8988T (cell line): ENCODE measurements at regions not wholly inside any gene's neighbourhood (a gene's known extent, or its start where the extent isn't known, plus 50 kb on each side); places are given as distances from the start of the nearest gene placed in this dataset.
"Not testable (repeated sequence)": the region's sequence is repeated elsewhere in the genome, so short reads cannot be mapped to it uniquely, and the experiment has no call there.

Experiments
- DNase-seq: peaks from one replicate; pipeline ENCODE4 v3.0.0; 2011

GRCh38 chr1:233435622-233436021 lies 108.1 kb downstream of the MAP3K21 start:
- DNase-seq: no peak

- DNase-seq: no peak
These were observed 112.2 kb downstream of the MAP3K21 start for GRCh38 chr1:233439721-233440120.

- no peak for DNase-seq
These were observed 113.5 kb downstream of the MAP3K21 start for GRCh38 chr1:233440951-233441401.

GRCh38 chr1:233442026-233442780 lies 114.7 kb downstream of the MAP3K21 start:
- no peak for DNase-seq

GRCh38 chr1:233443040-233443760 lies 115.7 kb downstream of the MAP3K21 start:
- DNase-seq: no peak

DNA sequence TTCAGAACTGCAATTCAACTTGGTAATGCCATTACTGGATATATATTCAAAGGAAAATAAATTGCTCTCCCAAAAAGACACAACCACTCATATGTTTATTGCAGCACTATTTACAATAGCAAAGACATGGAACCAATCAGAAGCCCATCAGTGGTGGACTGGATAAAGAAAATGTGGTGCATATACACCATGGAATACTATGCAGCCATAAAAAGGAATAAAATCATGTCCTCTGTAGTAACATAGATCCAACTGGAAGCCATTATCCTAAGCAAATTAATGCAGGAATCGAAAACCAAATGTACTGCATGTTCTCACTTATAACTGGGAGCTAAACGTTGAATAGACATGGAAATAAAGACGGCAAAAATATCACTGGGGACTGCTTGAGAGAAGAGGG lies 117.0 kb downstream of the MAP3K21 start:
- DNase-seq: no peak

DNA sequence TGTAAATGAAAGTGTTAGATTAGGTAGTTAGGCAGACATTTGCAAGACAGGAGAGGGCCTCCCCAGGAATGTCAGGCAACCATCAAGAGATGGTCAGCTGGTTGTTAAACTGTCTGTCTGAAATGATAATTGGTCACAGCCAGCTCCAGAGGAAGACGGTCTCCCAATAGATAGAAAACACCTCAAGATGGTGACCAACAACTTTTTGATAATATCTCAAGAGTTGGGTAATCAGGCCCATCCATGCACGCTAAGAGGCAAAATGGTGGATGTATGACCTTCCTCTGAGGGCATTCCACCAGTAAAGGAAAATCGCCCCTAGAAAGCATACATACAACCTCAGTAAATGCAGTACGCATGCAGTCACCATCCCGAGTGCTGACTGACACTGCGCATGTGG lies 118.2 kb downstream of the MAP3K21 start:
- DNase-seq: no peak

- no peak for DNase-seq
These were observed 119.4 kb downstream of the MAP3K21 start for GRCh38 chr1:233446935-233447334.

- no peak for DNase-seq
These were observed 120.7 kb downstream of the MAP3K21 start for GRCh38 chr1:233448109-233448689.

DNA sequence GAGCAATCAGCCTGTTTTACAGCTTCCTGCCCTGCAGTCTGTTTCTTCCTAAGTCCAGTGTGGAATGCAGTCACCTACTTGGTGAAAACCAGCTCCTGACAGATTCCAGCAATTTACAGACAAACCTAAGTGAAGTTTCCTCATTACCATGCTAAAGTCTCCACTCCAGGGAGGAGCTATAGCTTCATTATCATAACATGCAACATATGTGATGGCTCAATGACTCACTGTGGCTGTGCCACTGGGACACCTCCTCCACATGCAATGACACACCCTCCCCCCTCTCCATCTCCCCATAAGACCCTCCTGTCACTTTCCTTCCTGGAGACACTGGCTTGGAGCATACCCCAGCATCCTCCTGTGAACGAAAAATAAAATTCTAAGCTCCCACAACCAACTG lies 125.2 kb downstream of the MAP3K21 start:
- no peak for DNase-seq

DNA sequence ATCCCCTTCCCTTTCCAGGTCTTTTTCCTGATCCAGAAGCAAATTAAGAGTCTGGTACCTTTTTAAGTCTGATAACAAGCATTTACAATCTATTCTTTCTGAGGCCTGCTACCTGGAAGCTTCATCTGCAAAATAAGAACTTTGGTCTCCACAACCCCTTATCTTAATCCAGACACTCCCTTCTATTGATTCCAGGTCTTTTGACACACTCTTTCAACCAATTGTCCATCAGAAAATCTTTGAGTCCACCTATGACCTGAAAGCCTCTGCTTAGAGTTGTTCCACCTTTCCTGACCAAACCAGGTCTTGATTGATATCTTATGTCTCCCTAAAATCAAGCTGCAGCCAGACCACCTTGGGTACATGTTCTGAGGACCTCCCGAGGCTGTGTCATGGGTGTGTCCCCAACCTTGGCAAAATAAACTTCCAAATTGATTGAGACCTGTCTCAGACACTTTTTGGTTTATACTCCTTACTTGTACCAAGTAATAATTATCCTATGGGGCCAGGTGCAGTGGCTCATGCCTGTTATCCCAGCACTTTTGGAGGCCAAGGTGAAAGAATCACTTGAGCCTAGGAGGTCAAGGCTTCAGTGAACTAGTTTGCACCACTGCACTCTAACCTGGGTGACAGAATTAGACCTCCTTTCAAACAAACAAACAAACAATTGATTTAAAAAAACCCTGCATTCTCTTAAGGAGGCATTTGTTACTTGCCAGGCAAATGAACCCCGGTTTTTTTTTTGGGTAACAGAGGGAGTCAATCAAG lies 126.1 kb downstream of the MAP3K21 start:
- DNase-seq: no peak

- no peak for DNase-seq
These were observed 132.0 kb downstream of the MAP3K21 start for GRCh38 chr1:233459470-233459945.

- no peak for DNase-seq
These were observed 132.4 kb downstream of the MAP3K21 start for GRCh38 chr1:233459968-233460367.

DNA sequence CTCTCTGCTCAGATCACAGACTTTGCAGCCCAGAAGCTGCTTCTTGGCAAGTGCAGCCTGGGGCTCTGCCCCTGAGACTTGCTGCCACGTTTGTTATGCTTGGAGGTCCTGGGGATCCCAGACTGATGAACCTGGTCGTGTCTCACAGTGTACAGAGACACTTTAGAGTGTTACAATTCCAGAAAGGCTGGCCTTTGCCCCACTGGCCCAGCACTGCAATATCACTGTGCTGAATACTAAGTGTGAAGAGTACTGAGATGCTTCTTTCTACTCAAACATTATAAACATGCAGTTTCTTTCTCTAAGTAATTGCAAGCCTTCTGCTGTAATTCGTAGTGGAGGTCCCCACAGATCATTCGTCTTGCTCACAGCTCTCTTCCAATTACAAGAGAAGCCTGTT lies 133.2 kb downstream of the MAP3K21 start:
- no peak for DNase-seq

DNA sequence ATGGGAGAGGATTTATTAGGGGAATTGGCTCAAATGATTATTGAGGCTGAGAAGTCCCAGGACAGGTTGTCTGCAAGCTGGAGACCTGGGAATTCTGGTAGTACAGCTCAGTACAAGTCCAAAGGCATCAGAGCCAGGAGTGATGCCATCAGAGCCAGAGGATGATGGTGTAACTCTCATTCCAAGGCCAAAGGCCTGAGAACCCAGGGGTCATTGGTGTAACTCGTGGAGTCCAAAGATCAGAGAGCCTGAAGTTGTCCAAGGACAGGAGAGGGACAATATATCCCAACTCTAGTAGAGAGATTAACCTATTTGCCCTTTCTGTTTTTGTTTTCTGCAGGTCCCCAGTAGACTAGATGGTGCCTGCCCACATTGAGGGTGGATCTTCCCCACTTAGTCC lies 134.3 kb downstream of the MAP3K21 start:
- no peak for DNase-seq

- DNase-seq: no peak
These were observed 135.8 kb downstream of the MAP3K21 start for GRCh38 chr1:233463333-233463732.

- no peak for DNase-seq
These were observed 138.3 kb downstream of the MAP3K21 start for GRCh38 chr1:233465745-233466343.

GRCh38 chr1:233470741-233471499 lies 143.0 kb upstream of the KCNK1 start:
- no peak for DNase-seq

- not testable (repeated sequence) for DNase-seq
These were observed 142.1 kb upstream of the KCNK1 start for GRCh38 chr1:233471851-233472250.

DNA sequence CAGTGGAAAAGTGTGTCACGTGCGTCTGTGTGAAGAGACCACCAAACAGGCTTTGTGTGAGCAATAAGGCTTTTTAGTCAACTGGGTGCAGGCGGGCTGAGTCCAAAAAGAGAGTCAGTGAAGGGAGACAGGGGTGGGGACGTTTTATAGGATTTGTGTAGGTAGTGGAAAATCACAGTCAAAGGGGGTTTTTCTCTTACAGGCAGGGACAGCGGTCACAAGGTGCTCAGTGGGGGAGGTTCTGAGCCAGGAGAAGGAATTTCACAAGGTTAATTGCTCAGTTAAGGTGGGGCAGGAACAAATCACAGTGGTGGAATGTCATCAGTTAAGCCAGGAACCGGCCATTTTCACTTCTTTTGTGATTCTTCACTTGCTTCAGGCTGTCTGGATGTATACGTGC lies 141.1 kb upstream of the KCNK1 start:
- not testable (repeated sequence) for DNase-seq

DNA sequence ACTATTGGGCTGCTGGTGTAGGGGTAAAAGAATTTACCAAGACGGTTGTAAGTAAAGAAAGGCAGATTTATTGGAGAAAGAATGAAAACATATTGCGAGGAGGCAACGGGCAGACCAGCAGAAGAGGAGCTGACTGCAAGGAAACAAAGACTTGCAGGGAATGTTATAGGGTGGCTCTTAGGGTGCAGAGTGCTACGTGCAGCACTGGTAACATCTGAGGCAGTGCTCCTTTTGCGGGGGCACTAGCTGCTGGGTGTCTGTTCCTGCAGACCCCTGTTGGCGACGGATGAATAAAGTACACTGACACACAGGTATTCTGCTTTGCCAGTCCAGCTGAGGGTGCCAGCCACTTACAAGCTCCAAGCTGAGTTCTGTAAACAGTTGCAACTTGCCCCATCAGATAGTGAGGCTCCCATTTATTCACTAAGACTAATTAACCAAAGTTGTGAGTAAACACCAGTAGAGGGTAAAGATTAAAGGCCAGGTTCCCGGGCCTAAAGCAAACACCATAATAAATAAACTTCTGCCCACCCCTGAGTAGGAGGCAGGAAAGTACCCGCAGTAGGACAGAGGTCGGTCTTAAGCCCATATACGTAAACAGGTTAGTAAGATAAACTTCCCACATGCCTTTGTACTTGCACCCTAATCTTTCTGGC lies 140.2 kb upstream of the KCNK1 start:
- DNase-seq: no peak
